ENCODE measurements at regions not wholly inside any gene's neighbourhood (a gene's known extent, or its start where the extent isn't known, plus 50 kb on each side); places are given as distances from the start of the nearest gene placed in this dataset.

GRCh38 chr2:167792126-167792525, 455.3 kb downstream of the STK39 start:
- H3K4me2 ChIP-seq = no peak overlapping the region
- no peak overlapping the region for H3K4me3 ChIP-seq (ENCODE audit: low read depth in 2 of 2, low read length in 1 of 2)
- H3K36me3 ChIP-seq (replicated peaks in 1 of 2; ENCODE audit: control insufficient read depth in 1 of 2, insufficient read depth in 2 of 2, low read length in 1 of 2) = no peaks in the 10 kb centered on the region
- no peaks in the 10 kb centered on the region for H3K9me2 ChIP-seq
- H4K20me1 ChIP-seq (ENCODE audit: insufficient read depth) = no peaks in the 10 kb centered on the region
- no peaks in the 10 kb centered on the region for H3K79me2 ChIP-seq (ENCODE audit: insufficient read depth)
- no peaks in the 10 kb centered on the region for H3K9me3 ChIP-seq
- no peaks in the 10 kb centered on the region for H3K27me3 ChIP-seq (ENCODE audit: insufficient read depth)
- CTCF ChIA-PET = interaction anchor here (1.2 kb wide), 1 partner anchor 75 kb away, joined by 3 read pairs; no protein-coding TSS in a partner anchor
- H3K4me1 ChIP-seq (ENCODE audit: control insufficient read depth in 1 of 2, insufficient read depth in 2 of 2, low read depth in 1 of 2, low read length in 1 of 2) = peaks cover 0 to 3% of the 10 kb centered on the region in 2 experiments; a peak in 1 of 4 replicates
- no peak overlapping the region for H3K27ac ChIP-seq (ENCODE audit: low read depth in 2 of 2, low read length in 1 of 2)
- no peaks in the 10 kb centered on the region for H3F3A ChIP-seq (replicated peaks; ENCODE audit: insufficient read depth)
- POLR2A ChIA-PET = no interaction called here
- no peak overlapping the region for H3K9ac ChIP-seq
- H2AFZ ChIP-seq (ENCODE audit: low read depth) = no peak overlapping the region
- no peak for TF ChIP-seq JUND (IDR thresholded peaks at IDR 0.05)
- TF ChIP-seq, protein P1, sequence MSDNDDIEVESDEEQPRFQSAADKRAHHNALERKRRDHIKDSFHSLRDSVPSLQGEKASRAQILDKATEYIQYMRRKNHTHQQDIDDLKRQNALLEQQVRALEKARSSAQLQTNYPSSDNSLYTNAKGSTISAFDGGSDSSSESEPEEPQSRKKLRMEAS (IDR thresholded peaks at IDR 0.05; ENCODE audit: low read depth) = no peak
- no peak for TF ChIP-seq RXRA (IDR thresholded peaks at IDR 0.05; ENCODE audit: borderline replicate concordance, low read depth)
- TF ChIP-seq FOXM1 (IDR thresholded peaks at IDR 0.05; ENCODE audit: low read depth) = no peak
- no peak for TF ChIP-seq EP300 (IDR thresholded peaks at IDR 0.05; ENCODE audit: borderline replicate concordance in 1 of 2, low read depth in 1 of 2, low read length in 1 of 2)
- TF ChIP-seq FOXJ3 (CRISPR knock-in tag; IDR thresholded peaks at IDR 0.05) = no peak
- no peak for TF ChIP-seq REST (IDR thresholded peaks at IDR 0.05; ENCODE audit: low read depth, low read length)
- no peak for TF ChIP-seq TAF1 (IDR thresholded peaks at IDR 0.05; ENCODE audit: borderline replicate concordance, low read depth, low read length)
- TF ChIP-seq USF1 (IDR thresholded peaks at IDR 0.05; ENCODE audit: borderline replicate concordance, low read depth) = no peak
- no peak for TF ChIP-seq IRF3 (IDR thresholded peaks at IDR 0.05; ENCODE audit: low read depth, low read length)
- no peak for TF ChIP-seq SMC3 (IDR thresholded peaks at IDR 0.05; ENCODE audit: low read depth, low read length)
- TF ChIP-seq RCOR1 (IDR thresholded peaks at IDR 0.05; ENCODE audit: low read length) = no peak
- TF ChIP-seq GABPA (IDR thresholded peaks at IDR 0.05; ENCODE audit: low read depth) = no peak
- no peak for TF ChIP-seq ELF1 (IDR thresholded peaks at IDR 0.05)
- TF ChIP-seq, protein P2, sequence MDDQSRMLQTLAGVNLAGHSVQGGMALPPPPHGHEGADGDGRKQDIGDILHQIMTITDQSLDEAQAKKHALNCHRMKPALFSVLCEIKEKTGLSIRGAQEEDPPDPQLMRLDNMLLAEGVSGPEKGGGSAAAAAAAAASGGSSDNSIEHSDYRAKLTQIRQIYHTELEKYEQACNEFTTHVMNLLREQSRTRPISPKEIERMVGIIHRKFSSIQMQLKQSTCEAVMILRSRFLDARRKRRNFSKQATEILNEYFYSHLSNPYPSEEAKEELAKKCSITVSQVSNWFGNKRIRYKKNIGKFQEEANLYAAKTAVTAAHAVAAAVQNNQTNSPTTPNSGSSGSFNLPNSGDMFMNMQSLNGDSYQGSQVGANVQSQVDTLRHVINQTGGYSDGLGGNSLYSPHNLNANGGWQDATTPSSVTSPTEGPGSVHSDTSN (IDR thresholded peaks at IDR 0.05) = no peak
- no peak for DNase-seq
- WGBS (ENCODE audit: low lambda C conversion rate) = 52% methylated on average over 1 of the region's 1 CpG

Measured in SK-N-SH (cell line).